Uterus (tissue), 2 donors: ENCODE measurements at regions not wholly inside any gene's neighbourhood (a gene's known extent, or its start where the extent isn't known, plus 50 kb on each side); places are given as distances from the start of the nearest gene placed in this dataset.

Experiments used
- POLR2A ChIP-seq, 2 donors: fragments of 450-650 bp; IDR thresholded peaks; one replicate each; pipeline ENCODE4 v1.6.1; 2016; ENCODE audit warnings: antibody characterized with exemption in 2 of 2, mild to moderate bottlenecking in 1 of 2, moderate library complexity in 1 of 2
- TF ChIP-seq, protein P1 (sequence below), 4 experiments: fragments of 200-600 bp in 2 of 4; fragments of 450-650 bp in 2 of 4; sonication (generic) in 2 of 4; IDR thresholded peaks; one replicate each; pipeline ENCODE4 v1.5.1; 2016 to 2019; ENCODE audit warnings: antibody characterized with exemption in 4 of 4, mild to moderate bottlenecking in 2 of 4, moderate library complexity in 1 of 4

DNA sequence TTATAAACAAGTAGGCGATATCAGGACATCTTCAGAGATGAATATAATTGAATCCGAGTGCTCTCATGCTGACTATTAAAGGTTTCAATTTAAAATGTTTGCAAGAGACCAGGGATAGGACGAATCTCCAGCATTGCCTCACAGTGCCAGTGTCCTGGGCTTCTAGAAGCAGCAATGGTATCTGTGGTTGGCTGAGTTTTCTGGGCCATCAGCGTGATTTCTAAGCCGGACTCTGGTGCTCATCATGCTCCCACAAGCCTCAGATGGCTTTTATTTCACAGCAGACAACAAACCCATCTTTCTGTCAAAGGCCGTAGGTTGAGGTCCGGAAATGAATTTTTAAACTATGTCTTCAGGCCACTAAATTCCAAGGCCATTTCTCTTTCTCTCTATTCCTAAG is 187.7 kb downstream of the FOXO1 start:
- TF ChIP-seq, protein P1, sequence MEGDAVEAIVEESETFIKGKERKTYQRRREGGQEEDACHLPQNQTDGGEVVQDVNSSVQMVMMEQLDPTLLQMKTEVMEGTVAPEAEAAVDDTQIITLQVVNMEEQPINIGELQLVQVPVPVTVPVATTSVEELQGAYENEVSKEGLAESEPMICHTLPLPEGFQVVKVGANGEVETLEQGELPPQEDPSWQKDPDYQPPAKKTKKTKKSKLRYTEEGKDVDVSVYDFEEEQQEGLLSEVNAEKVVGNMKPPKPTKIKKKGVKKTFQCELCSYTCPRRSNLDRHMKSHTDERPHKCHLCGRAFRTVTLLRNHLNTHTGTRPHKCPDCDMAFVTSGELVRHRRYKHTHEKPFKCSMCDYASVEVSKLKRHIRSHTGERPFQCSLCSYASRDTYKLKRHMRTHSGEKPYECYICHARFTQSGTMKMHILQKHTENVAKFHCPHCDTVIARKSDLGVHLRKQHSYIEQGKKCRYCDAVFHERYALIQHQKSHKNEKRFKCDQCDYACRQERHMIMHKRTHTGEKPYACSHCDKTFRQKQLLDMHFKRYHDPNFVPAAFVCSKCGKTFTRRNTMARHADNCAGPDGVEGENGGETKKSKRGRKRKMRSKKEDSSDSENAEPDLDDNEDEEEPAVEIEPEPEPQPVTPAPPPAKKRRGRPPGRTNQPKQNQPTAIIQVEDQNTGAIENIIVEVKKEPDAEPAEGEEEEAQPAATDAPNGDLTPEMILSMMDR (IDR thresholded peaks at IDR 0.05) = no peak
- no peak for TF ChIP-seq POLR2A (IDR thresholded peaks at IDR 0.05)
